Spinal cord (tissue), 9 donors: ENCODE measurements at regions not wholly inside any gene's neighbourhood (a gene's known extent, or its start where the extent isn't known, plus 50 kb on each side); places are given as distances from the start of the nearest gene placed in this dataset.

ENCODE experiments used
- DNase-seq, 6 donors: peaks; one replicate each; pipeline versions ENCODE4 v3.0.0 to v3.0.0-alpha.2; 2013 to 2015; ENCODE audit warnings: low spot score in 6 of 6, low read depth in 4 of 6
- H3K27ac ChIP-seq: one replicate; pipeline ENCODE4 v1.5.1; 2013; ENCODE audit warnings: low read depth, low read length, control low read depth
- H3K27me3 ChIP-seq: one replicate; pipeline ENCODE4 v1.6.1; 2013; ENCODE audit warnings: low read length; ENCODE audit not compliant: control insufficient read depth, insufficient read depth
- H3K36me3 ChIP-seq: one replicate; pipeline ENCODE4 v1.6.1; 2013; ENCODE audit warnings: low read length; ENCODE audit not compliant: control insufficient read depth, insufficient read depth
- H3K4me1 ChIP-seq: one replicate; pipeline ENCODE4 v1.6.1; 2013; ENCODE audit warnings: low read length; ENCODE audit not compliant: control insufficient read depth, insufficient read depth
- H3K4me3 ChIP-seq: one replicate; pipeline ENCODE4 v1.5.1; 2013; ENCODE audit warnings: low read depth, low read length, control low read depth
- H3K9me3 ChIP-seq: one replicate; pipeline ENCODE4 v1.6.1; 2013; ENCODE audit warnings: low read length; ENCODE audit not compliant: control insufficient read depth, insufficient read depth
- WGBS: methylation state at CpG from one replicate; pipeline ENCODE4 v1.1.5; 2013; ENCODE audit warnings: missing lambda C conversion rate; ENCODE audit not compliant: insufficient coverage; 5-methylcytosine and 5-hydroxymethylcytosine counted together
- donor health status: healthy.

DNA sequence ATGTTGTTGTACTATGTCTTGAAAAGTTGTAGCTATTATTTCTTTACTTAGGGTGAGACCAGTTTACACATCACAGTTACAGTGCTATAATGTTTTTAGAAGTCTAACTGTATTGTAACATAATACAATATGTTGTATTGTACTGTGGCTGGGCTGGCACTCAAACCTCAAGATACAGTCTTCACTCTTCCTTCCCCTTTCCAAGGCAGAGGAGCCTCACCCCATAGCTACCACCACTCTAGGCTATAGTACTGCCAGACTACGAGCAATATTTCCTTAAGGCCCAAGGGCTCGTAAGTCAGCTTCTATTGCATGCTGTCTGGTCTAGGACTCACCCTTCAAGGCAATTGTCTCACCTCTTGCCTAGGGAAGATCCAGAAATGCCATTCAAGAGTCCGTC is 597.7 kb downstream of the OTOL1 start:
- H3K36me3 ChIP-seq: no peaks in the 10 kb centered on the region
- WGBS: 88% methylated on average over 3 of the region's 3 CpGs
- no peaks in the 10 kb centered on the region for H3K4me1 ChIP-seq
- no peak overlapping the region for H3K4me3 ChIP-seq
- no peak for DNase-seq
- H3K27me3 ChIP-seq: no peaks in the 10 kb centered on the region
- no peaks in the 10 kb centered on the region for H3K9me3 ChIP-seq
- H3K27ac ChIP-seq: no peak overlapping the region

GRCh38 chr3:162096874-162097273 is 600.3 kb downstream of the OTOL1 start:
- no peak for DNase-seq
- no CpG with 5 or more reads among the region's 2 CpGs for WGBS
- H3K4me3 ChIP-seq: no peak overlapping the region
- no peaks in the 10 kb centered on the region for H3K27me3 ChIP-seq
- no peak overlapping the region for H3K27ac ChIP-seq
- H3K9me3 ChIP-seq: no peaks in the 10 kb centered on the region
- no peaks in the 10 kb centered on the region for H3K36me3 ChIP-seq
- H3K4me1 ChIP-seq: no peaks in the 10 kb centered on the region

GRCh38 chr3:162103808-162104207 is 607.2 kb downstream of the OTOL1 start:
- no peak for DNase-seq
- no peaks in the 10 kb centered on the region for H3K36me3 ChIP-seq
- no peaks in the 10 kb centered on the region for H3K9me3 ChIP-seq
- no peaks in the 10 kb centered on the region for H3K4me1 ChIP-seq
- no peaks in the 10 kb centered on the region for H3K27me3 ChIP-seq
- H3K4me3 ChIP-seq: no peak overlapping the region
- no peak overlapping the region for H3K27ac ChIP-seq
- WGBS: no CpG with 5 or more reads among the region's 1 CpG

- Histone ChIP-seq H3K27ac (no peak overlapping the region), H3K36me3 (no peaks in the 10 kb centered on the region), H3K9me3 (no peaks in the 10 kb centered on the region), H3K4me1 (no peaks in the 10 kb centered on the region), H3K4me3 (no peak overlapping the region), H3K27me3 (no peaks in the 10 kb centered on the region)
- WGBS: 96% methylated on average over 3 of the region's 5 CpGs
- peak in 1 of 6 donors; percentile 4 for DNase-seq
Observed at GRCh38 chr3:162111861-162112260, 615.3 kb downstream of the OTOL1 start.

DNA sequence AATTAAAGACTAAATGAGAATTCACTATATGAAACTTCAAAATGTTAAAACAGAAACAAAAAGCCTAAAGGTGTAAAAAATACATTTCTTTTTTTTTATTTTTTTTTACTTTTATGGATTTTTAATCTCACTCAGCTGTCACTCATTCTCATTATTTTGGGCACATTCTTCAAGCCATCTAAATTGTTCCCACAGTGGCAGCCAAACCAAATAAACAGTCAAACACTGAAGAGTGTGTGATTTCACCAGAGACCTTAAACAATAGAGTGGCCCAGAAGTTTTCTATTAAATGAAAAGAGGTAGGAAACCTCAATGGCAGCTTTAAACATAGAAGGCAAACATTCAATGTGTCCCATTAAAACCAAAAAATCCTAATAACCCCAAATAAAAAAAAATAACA is 616.1 kb downstream of the OTOL1 start:
- peak in 1 of 6 donors; percentile 11 for DNase-seq
- Histone ChIP-seq H3K9me3 (no peaks in the 10 kb centered on the region), H3K27ac (no peak overlapping the region), H3K4me3 (no peak overlapping the region), H3K4me1 (no peaks in the 10 kb centered on the region), H3K27me3 (no peaks in the 10 kb centered on the region), H3K36me3 (no peaks in the 10 kb centered on the region)

DNA sequence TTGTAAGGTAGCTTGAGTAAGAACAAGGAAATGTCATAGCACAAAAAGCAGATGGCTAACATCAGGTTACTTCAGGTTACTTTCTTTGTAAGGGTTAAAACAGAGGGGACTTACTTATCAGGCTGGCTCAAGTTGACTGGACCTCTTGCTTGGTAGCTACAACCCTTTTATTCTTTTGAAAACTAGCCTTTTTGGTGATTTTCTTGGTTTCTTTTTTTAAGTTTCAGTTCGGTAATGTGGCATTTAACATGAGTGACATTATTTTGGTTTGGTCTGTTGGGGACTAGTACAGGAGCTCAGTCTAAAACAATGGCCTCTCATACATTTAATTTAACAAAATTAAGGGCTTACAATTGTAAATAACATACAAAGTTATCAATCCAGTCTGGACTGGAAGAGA is 621.4 kb downstream of the OTOL1 start:
- DNase-seq: no peak
- no CpG with 5 or more reads among the region's 1 CpG for WGBS
- H3K36me3 ChIP-seq: no peaks in the 10 kb centered on the region
- H3K4me3 ChIP-seq: no peak overlapping the region
- H3K9me3 ChIP-seq: no peaks in the 10 kb centered on the region
- no peaks in the 10 kb centered on the region for H3K27me3 ChIP-seq
- H3K27ac ChIP-seq: no peak overlapping the region
- H3K4me1 ChIP-seq: no peaks in the 10 kb centered on the region

GRCh38 chr3:162119651-162120050 is 623.0 kb downstream of the OTOL1 start:
- H3K4me3 ChIP-seq: no peak overlapping the region
- no peaks in the 10 kb centered on the region for H3K27me3 ChIP-seq
- no peaks in the 10 kb centered on the region for H3K9me3 ChIP-seq
- no peaks in the 10 kb centered on the region for H3K4me1 ChIP-seq
- H3K36me3 ChIP-seq: no peaks in the 10 kb centered on the region
- no CpG with 5 or more reads among the region's 2 CpGs for WGBS
- DNase-seq: no peak
- H3K27ac ChIP-seq: no peak overlapping the region

DNA sequence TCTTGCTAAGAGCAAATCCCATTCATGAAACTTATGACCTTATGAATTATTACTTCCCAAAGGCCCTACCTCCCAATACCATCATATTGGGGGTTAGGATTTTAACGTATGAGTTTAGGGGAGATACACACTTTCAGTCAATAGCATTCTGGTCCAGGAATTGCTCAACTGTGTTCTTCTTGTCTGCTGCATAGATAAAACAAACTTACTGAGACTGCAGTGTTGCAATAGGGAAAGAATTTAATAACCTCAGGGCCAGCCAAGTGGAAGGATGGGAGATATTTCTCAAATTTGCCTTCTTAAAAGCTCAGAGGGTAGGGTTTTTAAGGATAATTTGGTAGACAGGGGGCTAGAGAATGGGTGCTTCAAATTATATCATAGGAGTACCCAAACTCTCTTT is 625.8 kb downstream of the OTOL1 start:
- H3K4me1 ChIP-seq: no peaks in the 10 kb centered on the region
- H3K9me3 ChIP-seq: no peaks in the 10 kb centered on the region
- no peaks in the 10 kb centered on the region for H3K27me3 ChIP-seq
- H3K36me3 ChIP-seq: no peaks in the 10 kb centered on the region
- no peak overlapping the region for H3K4me3 ChIP-seq
- H3K27ac ChIP-seq: no peak overlapping the region
- WGBS: no CpG with 5 or more reads among the region's 1 CpG
- DNase-seq: no peak

DNA sequence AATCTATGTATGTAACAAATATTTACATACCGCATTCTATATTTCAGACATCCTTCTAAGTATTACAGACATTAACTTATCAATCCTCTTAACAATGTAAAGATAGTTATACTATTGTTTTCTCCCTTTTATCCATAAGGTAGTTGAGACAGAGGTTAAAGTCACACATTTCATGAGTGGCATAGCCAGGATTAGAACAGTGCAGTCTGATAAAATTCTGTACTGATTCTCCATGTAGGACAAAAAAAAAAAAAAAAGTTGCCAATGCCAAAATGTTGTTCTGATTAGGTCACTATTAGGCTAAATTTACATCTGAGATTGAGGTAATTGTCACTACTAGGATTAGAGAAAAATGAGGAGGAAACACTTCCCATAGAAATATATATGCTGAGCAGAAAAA is 629.2 kb downstream of the OTOL1 start:
- H3K27me3 ChIP-seq: no peaks in the 10 kb centered on the region
- no peak for DNase-seq
- no peaks in the 10 kb centered on the region for H3K36me3 ChIP-seq
- no peaks in the 10 kb centered on the region for H3K4me1 ChIP-seq
- no peak overlapping the region for H3K4me3 ChIP-seq
- H3K9me3 ChIP-seq: no peaks in the 10 kb centered on the region
- no CpG with 5 or more reads among the region's 1 CpG for WGBS
- no peak overlapping the region for H3K27ac ChIP-seq

DNA sequence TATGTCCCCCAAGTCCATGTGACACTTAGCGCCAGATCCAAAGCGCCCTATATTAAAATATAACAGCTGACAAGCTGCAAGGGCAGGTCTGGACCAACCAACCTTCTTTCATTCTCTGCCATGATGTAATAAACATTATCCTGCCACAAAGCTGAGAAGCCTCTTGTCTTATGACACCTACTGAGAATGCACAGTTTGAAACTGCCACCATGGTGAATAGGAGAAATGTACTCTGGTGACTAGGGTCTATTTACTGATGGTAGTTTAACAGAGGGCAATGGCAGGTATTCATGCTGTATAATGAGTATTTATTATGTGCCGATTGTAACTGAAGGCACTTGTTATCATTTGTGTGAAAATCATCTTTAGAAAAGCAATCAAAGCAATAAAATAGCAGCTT is 634.0 kb downstream of the OTOL1 start:
- DNase-seq: no peak
- 88% methylated on average over 2 of the region's 3 CpGs for WGBS
- no peak overlapping the region for H3K4me3 ChIP-seq
- H3K36me3 ChIP-seq: no peaks in the 10 kb centered on the region
- no peaks in the 10 kb centered on the region for H3K27me3 ChIP-seq
- no peaks in the 10 kb centered on the region for H3K4me1 ChIP-seq
- H3K9me3 ChIP-seq: no peaks in the 10 kb centered on the region
- H3K27ac ChIP-seq: no peak overlapping the region

GRCh38 chr3:162132981-162133380 is 636.4 kb downstream of the OTOL1 start:
- H3K36me3 ChIP-seq: no peaks in the 10 kb centered on the region
- no peaks in the 10 kb centered on the region for H3K4me1 ChIP-seq
- peak; percentile 16 to 69 (median 42) for DNase-seq
- H3K4me3 ChIP-seq: no peak overlapping the region
- H3K27me3 ChIP-seq: no peaks in the 10 kb centered on the region
- H3K27ac ChIP-seq: peak overlapping the region; percentile 37
- no peaks in the 10 kb centered on the region for H3K9me3 ChIP-seq
